GM23248 (cell line): ENCODE measurements at regions not wholly inside any gene's neighbourhood (a gene's known extent, or its start where the extent isn't known, plus 50 kb on each side); places are given as distances from the start of the nearest gene placed in this dataset.

Source experiments
- DNase-seq: peaks from one replicate; pipeline ENCODE4 v3.0.0-alpha.2; 2015
- H2AFZ ChIP-seq: fragments of 200-600 bp; sonication (generic); 2 replicates; pipeline ENCODE4 v1.6.1; 2016; ENCODE audit warnings: antibody characterized with exemption
- H3F3A ChIP-seq: fragments of 200-600 bp; sonication (generic); 2 replicates; pipeline ENCODE4 v1.6.1; 2016; ENCODE audit warnings: mild to moderate bottlenecking, antibody characterized with exemption, mixed run types; ENCODE audit not compliant: insufficient read depth
- H3K27ac ChIP-seq: fragments of 200-600 bp; sonication (generic); 2 replicates; pipeline ENCODE4 v1.5.1; 2016; ENCODE audit warnings: mild to moderate bottlenecking
- H3K27me3 ChIP-seq: fragments of 200-600 bp; sonication (generic); replicated peaks from 2 replicates; pipeline ENCODE4 v1.6.1; 2016; ENCODE audit warnings: mild to moderate bottlenecking; ENCODE audit not compliant: insufficient read depth
- H3K36me3 ChIP-seq: fragments of 200-600 bp; sonication (generic); 2 replicates; pipeline ENCODE4 v1.6.1; 2016; ENCODE audit warnings: low read depth, mild to moderate bottlenecking
- H3K4me1 ChIP-seq: fragments of 200-600 bp; sonication (generic); 2 replicates; pipeline ENCODE4 v1.6.1; 2016; ENCODE audit warnings: mild to moderate bottlenecking; ENCODE audit not compliant: insufficient read depth
- H3K4me2 ChIP-seq: fragments of 200-600 bp; sonication (generic); one replicate; pipeline ENCODE4 v1.6.1; 2016; ENCODE audit warnings: mild to moderate bottlenecking; ENCODE audit not compliant: unreplicated experiment
- H3K4me3 ChIP-seq: fragments of 200-600 bp; sonication (generic); 2 replicates; pipeline ENCODE4 v1.5.1; 2016; ENCODE audit warnings: mild to moderate bottlenecking
- H3K79me2 ChIP-seq: fragments of 200-600 bp; sonication (generic); 2 replicates; pipeline ENCODE4 v1.6.1; 2016; ENCODE audit warnings: mild to moderate bottlenecking; ENCODE audit not compliant: insufficient read depth
- H3K9ac ChIP-seq: fragments of 200-600 bp; sonication (generic); 2 replicates; pipeline ENCODE4 v1.6.1; 2016; ENCODE audit warnings: mild to moderate bottlenecking
- H3K9me2 ChIP-seq: fragments of 200-600 bp; sonication (generic); 2 replicates; pipeline ENCODE4 v1.6.1; 2016; ENCODE audit warnings: mixed run types, mild to moderate bottlenecking, moderate library complexity; ENCODE audit not compliant: insufficient read depth
- H3K9me3 ChIP-seq: fragments of 200-600 bp; sonication (generic); one replicate; pipeline ENCODE4 v1.6.1; 2017; ENCODE audit warnings: low read depth
- H4K20me1 ChIP-seq: fragments of 200-600 bp; sonication (generic); 2 replicates; pipeline ENCODE4 v1.6.0; 2016; ENCODE audit not compliant: insufficient read depth
- EZH2 ChIP-seq: fragments of 200-600 bp; sonication (generic); IDR thresholded peaks from 2 replicates; pipeline ENCODE4 v1.6.1; 2018; ENCODE audit warnings: antibody characterized with exemption, mild to moderate bottlenecking; ENCODE audit not compliant: insufficient read depth, poor library complexity, severe bottlenecking
- EZH2phosphoT487 ChIP-seq: fragments of 200-600 bp; sonication (generic); IDR thresholded peaks from 2 replicates; pipeline ENCODE4 v1.6.1; 2018; ENCODE audit warnings: antibody characterized with exemption, moderate library complexity, mild to moderate bottlenecking, low read depth; ENCODE audit not compliant: insufficient read depth
- WGBS, 2 experiments: methylation state at CpG; one replicate each; pipeline ENCODE4 v1.1.6; 2015 to 2017; ENCODE audit warnings: low lambda C conversion rate in 2 of 2, low coverage in 1 of 2; ENCODE audit errors: missing lambda C conversion rate in 2 of 2; 5-methylcytosine and 5-hydroxymethylcytosine counted together
- in situ Hi-C: fragments of 300-500 bp; cut with MboI; formaldehyde crosslinking; loops from 2 replicates; pipeline ENCODE4 v1.15.0; 2020

DNA sequence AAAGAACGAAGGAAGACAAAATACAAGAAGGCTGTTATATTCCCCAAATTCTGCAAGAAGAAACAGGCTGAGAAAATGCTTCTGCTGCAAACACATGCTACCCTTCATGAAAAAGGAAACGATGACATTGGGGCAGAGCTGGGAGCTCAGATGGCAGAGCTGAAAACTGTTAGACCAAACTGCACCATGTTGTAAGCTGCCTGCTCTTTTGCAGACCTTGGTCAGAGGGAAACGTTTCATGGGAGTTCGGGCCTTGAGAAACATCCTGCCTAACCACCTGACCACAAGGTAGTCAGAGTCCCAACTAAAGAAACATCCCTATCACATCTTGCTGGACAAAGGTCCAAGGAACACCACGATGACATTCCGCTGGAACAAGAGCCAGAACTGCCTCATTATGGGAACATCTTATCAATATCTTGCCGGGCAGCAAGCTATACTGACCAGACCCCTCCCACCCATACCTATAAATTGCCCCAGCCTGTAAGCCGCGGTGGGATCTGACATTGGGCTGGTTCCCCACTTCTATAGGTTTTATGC is 110.7 kb upstream of the CTSC start:
- H3K9me2 ChIP-seq = no peaks in the 10 kb centered on the region
- no peaks in the 10 kb centered on the region for H3K36me3 ChIP-seq
- in situ Hi-C loops = no loop called here
- no peaks in the 10 kb centered on the region for H3F3A ChIP-seq
- H4K20me1 ChIP-seq = no peaks in the 10 kb centered on the region
- H3K4me3 ChIP-seq = no peak overlapping the region
- no peaks in the 10 kb centered on the region for H3K4me1 ChIP-seq
- H3K27ac ChIP-seq = no peak overlapping the region
- H3K79me2 ChIP-seq = no peaks in the 10 kb centered on the region
- no peak for TF ChIP-seq EZH2
- no peak for TF ChIP-seq EZH2phosphoT487
- H3K27me3 ChIP-seq = no peaks in the 10 kb centered on the region
- 78 to 81% methylated on average over 9 of the region's 9 CpGs for WGBS, 2 experiments
- no peaks in the 10 kb centered on the region for H3K9me3 ChIP-seq
- H2AFZ ChIP-seq = no peak overlapping the region
- no peak overlapping the region for H3K9ac ChIP-seq
- DNase-seq = no peak
- H3K4me2 ChIP-seq = no peak overlapping the region

- Histone ChIP-seq H3K9me2 (no peaks in the 10 kb centered on the region), H3K27ac (no peak overlapping the region), H2AFZ (no peak overlapping the region), H3K36me3 (no peaks in the 10 kb centered on the region), H3K4me1 (no peaks in the 10 kb centered on the region), H3K4me2 (no peak overlapping the region), H3K4me3 (no peak overlapping the region), H3K79me2 (no peaks in the 10 kb centered on the region), H3K9ac (no peak overlapping the region), H3K27me3 (no peaks in the 10 kb centered on the region), H3F3A (no peaks in the 10 kb centered on the region), H4K20me1 (no peaks in the 10 kb centered on the region), H3K9me3 (no peaks in the 10 kb centered on the region)
- WGBS, 2 experiments = 61 to 83% methylated on average over 1 of the region's 1 CpG
- no peak for TF ChIP-seq EZH2
- TF ChIP-seq EZH2phosphoT487 = no peak
- in situ Hi-C loops = no loop called here
- no peak for DNase-seq
These were observed 109.7 kb upstream of the CTSC start for GRCh38 chr11:88447281-88447680.

GRCh38 chr11:88439356-88439755 is 101.8 kb upstream of the CTSC start:
- Histone ChIP-seq H3K9me3 (no peaks in the 10 kb centered on the region), H3K36me3 (no peaks in the 10 kb centered on the region), H3K4me1 (no peaks in the 10 kb centered on the region), H3K27me3 (no peaks in the 10 kb centered on the region), H3K4me2 (no peak overlapping the region), H4K20me1 (no peaks in the 10 kb centered on the region), H3K27ac (no peak overlapping the region), H2AFZ (no peak overlapping the region), H3K79me2 (no peaks in the 10 kb centered on the region), H3K9me2 (no peaks in the 10 kb centered on the region), H3K4me3 (no peak overlapping the region), H3K9ac (no peak overlapping the region), H3F3A (no peaks in the 10 kb centered on the region)
- WGBS, 2 experiments = 75 to 78% methylated on average over 3 of the region's 3 CpGs
- DNase-seq = no peak
- TF ChIP-seq EZH2phosphoT487 (no peak), EZH2 (no peak)
- in situ Hi-C loops = no loop called here

- Histone ChIP-seq H3K27me3 (no peaks in the 10 kb centered on the region), H3K36me3 (no peaks in the 10 kb centered on the region), H3K27ac (no peak overlapping the region), H3K4me3 (no peak overlapping the region), H4K20me1 (no peaks in the 10 kb centered on the region), H3K9me2 (no peaks in the 10 kb centered on the region), H3K9me3 (no peaks in the 10 kb centered on the region), H3F3A (no peaks in the 10 kb centered on the region), H2AFZ (no peak overlapping the region), H3K4me1 (no peaks in the 10 kb centered on the region), H3K4me2 (no peak overlapping the region), H3K9ac (no peak overlapping the region), H3K79me2 (no peaks in the 10 kb centered on the region)
- 53 to 61% methylated on average over 2 of the region's 2 CpGs for WGBS, 2 experiments
- in situ Hi-C loops = no loop called here
- no peak for DNase-seq
- no peak for TF ChIP-seq EZH2phosphoT487
- TF ChIP-seq EZH2 = no peak
These were observed 101.2 kb upstream of the CTSC start for GRCh38 chr11:88438721-88439120.

GRCh38 chr11:88435415-88435814 is 97.9 kb upstream of the CTSC start:
- Histone ChIP-seq H3K4me2 (no peak overlapping the region), H3K79me2 (no peaks in the 10 kb centered on the region), H3K27ac (no peak overlapping the region), H3K9me3 (no peaks in the 10 kb centered on the region), H3K4me1 (no peaks in the 10 kb centered on the region), H3K9ac (no peak overlapping the region), H3K36me3 (no peaks in the 10 kb centered on the region), H3K9me2 (no peaks in the 10 kb centered on the region), H2AFZ (no peak overlapping the region), H3K4me3 (no peak overlapping the region), H3K27me3 (no peaks in the 10 kb centered on the region), H4K20me1 (no peaks in the 10 kb centered on the region), H3F3A (no peaks in the 10 kb centered on the region)
- TF ChIP-seq EZH2 (no peak), EZH2phosphoT487 (no peak)
- DNase-seq = no peak
- in situ Hi-C loops = no loop called here
- 32% methylated on average over 2 of the region's 2 CpGs for WGBS, 2 experiments
